ENCODE measurements at regions not wholly inside any gene's neighbourhood (a gene's known extent, or its start where the extent isn't known, plus 50 kb on each side); places are given as distances from the start of the nearest gene placed in this dataset.

DNA sequence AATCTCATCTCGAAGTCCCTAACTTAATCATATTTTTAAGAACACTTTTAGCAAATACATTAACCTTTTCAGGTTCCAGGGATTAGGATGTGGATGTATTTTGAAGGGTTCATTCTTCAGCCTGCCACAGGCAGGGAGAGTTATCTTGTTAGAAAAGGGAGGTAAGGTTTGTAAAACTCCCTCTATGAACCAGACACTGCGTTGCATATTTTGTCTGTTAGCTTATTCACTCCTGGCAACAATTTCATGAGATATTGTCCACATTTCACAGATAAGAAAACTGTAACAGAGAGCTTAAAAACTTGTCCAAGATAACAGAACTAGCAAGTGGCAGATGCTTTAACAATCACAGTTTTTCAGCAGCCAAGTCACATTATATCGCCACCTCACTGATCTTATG is 155.4 kb downstream of the DIPK2A start:
- Histone ChIP-seq H2AFZ (ENCODE audit: insufficient read depth, low read depth, low read length, poor library complexity, severe bottlenecking) (no peak overlapping the region), H3K4me2 (replicated peaks; ENCODE audit: extremely low read depth, low read length, poor library complexity, severe bottlenecking) (no peak overlapping the region), H3K27ac (ENCODE audit: low read depth in 1 of 2, low read length in 2 of 2) (no peak overlapping the region), H3K27me3 (ENCODE audit: control insufficient read depth in 2 of 2, insufficient read depth in 2 of 2, low read length in 2 of 2) (no peaks in the 10 kb centered on the region), H3K9me3 (replicated peaks in 1 of 2; ENCODE audit: control insufficient read depth in 1 of 2, insufficient read depth in 1 of 2, low read length in 2 of 2) (peaks cover 0 to 5% of the 10 kb centered on the region in 2 donors), H4K20me1 (ENCODE audit: insufficient read depth, low read length) (no peaks in the 10 kb centered on the region), H3K9ac (ENCODE audit: insufficient read depth, low read length, poor library complexity, severe bottlenecking) (no peak overlapping the region), H3K36me3 (replicated peaks in 1 of 2; ENCODE audit: control insufficient read depth in 1 of 2, insufficient read depth in 2 of 2, low read length in 2 of 2) (no peaks in the 10 kb centered on the region), H3K4me1 (ENCODE audit: control insufficient read depth in 1 of 2, insufficient read depth in 2 of 2, low read length in 2 of 2) (no peaks in the 10 kb centered on the region), H3K79me2 (ENCODE audit: insufficient read depth, low read length) (no peaks in the 10 kb centered on the region), H3K4me3 (replicated peaks in 1 of 3; ENCODE audit: low read depth in 2 of 3, low read length in 3 of 3) (no peak overlapping the region)
- H3K4me1 Mint-ChIP-seq, result no peaks in the 10 kb centered on the region
- H3K4me3 Mint-ChIP-seq, result no peak overlapping the region
- H3K27me3 Mint-ChIP-seq (ENCODE audit: low read depth in 3 of 3), result peaks cover 0 to 2% (median 0%) of the 10 kb centered on the region in 3 donors
- H3K9me3 Mint-ChIP-seq, result peaks cover 2 to 10% (median 7%) of the 10 kb centered on the region in 7 donors
- no peaks in the 10 kb centered on the region for H3K36me3 Mint-ChIP-seq
- 80% methylated on average over 1 of the region's 3 CpGs for WGBS (ENCODE audit: insufficient coverage)
- no peak for TF ChIP-seq CTCF (IDR thresholded peaks at IDR 0.05)
- no peak for DNase-seq
- intact Hi-C loops (cut with micrococcal nuclease), result no loop called here
- no peak overlapping the region for H3K27ac Mint-ChIP-seq

DNA sequence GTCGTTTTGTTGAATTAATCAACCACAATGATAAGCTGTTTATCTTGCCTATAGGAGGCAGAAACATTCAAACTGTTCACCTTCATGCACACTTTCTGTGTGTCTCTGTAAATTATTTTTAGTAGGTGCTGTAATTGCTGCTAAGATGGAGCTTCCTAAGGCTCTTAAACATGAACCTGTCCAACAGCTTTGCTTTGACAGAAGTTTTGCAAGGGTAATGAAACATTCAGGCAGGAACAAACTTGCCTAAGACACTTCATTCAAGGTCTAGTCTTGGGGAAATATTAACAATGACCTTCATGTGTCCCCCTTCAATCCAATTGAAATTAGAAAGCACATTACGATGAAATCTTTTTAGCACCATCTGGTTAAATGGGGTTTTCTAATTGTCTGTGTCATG is 156.1 kb downstream of the DIPK2A start:
- Histone ChIP-seq H2AFZ (ENCODE audit: insufficient read depth, low read depth, low read length, poor library complexity, severe bottlenecking) (no peak overlapping the region), H3K9me3 (replicated peaks in 1 of 2; ENCODE audit: control insufficient read depth in 1 of 2, insufficient read depth in 1 of 2, low read length in 2 of 2) (peaks cover 0 to 5% of the 10 kb centered on the region in 2 donors), H3K4me3 (replicated peaks in 1 of 3; ENCODE audit: low read depth in 2 of 3, low read length in 3 of 3) (no peak overlapping the region), H3K9ac (ENCODE audit: insufficient read depth, low read length, poor library complexity, severe bottlenecking) (no peak overlapping the region), H3K4me1 (ENCODE audit: control insufficient read depth in 1 of 2, insufficient read depth in 2 of 2, low read length in 2 of 2) (no peaks in the 10 kb centered on the region), H3K4me2 (replicated peaks; ENCODE audit: extremely low read depth, low read length, poor library complexity, severe bottlenecking) (no peak overlapping the region), H4K20me1 (ENCODE audit: insufficient read depth, low read length) (no peaks in the 10 kb centered on the region), H3K36me3 (replicated peaks in 1 of 2; ENCODE audit: control insufficient read depth in 1 of 2, insufficient read depth in 2 of 2, low read length in 2 of 2) (no peaks in the 10 kb centered on the region), H3K79me2 (ENCODE audit: insufficient read depth, low read length) (no peaks in the 10 kb centered on the region), H3K27me3 (ENCODE audit: control insufficient read depth in 2 of 2, insufficient read depth in 2 of 2, low read length in 2 of 2) (no peaks in the 10 kb centered on the region), H3K27ac (ENCODE audit: low read depth in 1 of 2, low read length in 2 of 2) (no peak overlapping the region)
- Mint-ChIP-seq H3K27me3 (ENCODE audit: low read depth in 3 of 3) (peaks cover 0 to 2% (median 0%) of the 10 kb centered on the region in 3 donors), H3K9me3 (peaks cover 2 to 10% (median 7%) of the 10 kb centered on the region in 7 donors), H3K27ac (no peak overlapping the region), H3K4me1 (no peaks in the 10 kb centered on the region), H3K4me3 (no peak overlapping the region), H3K36me3 (no peaks in the 10 kb centered on the region)
- intact Hi-C loops (cut with micrococcal nuclease), result no loop called here
- no peak for TF ChIP-seq CTCF (IDR thresholded peaks at IDR 0.05)
- DNase-seq, result no peak
- no CpG with 5 or more reads among the region's 2 CpGs for WGBS (ENCODE audit: insufficient coverage)

Data from CD14-positive monocyte (primary cell).